Fibroblast of lung (primary cell): ENCODE measurements at regions not wholly inside any gene's neighbourhood (a gene's known extent, or its start where the extent isn't known, plus 50 kb on each side); places are given as distances from the start of the nearest gene placed in this dataset.

Experiments
- CTCF ChIP-seq, 2 donors: IDR thresholded peaks in 1 of 2; conservative IDR thresholded peaks in 1 of 2; 1 replicate in 1 of 2; 2 replicates in 1 of 2; pipeline ENCODE4 v1.5.1; 2011 to 2012; ENCODE audit warnings: low read length in 2 of 2, control low read depth in 1 of 2, inconsistent platforms in 1 of 2, low read depth in 1 of 2, mild to moderate bottlenecking in 1 of 2
- EZH2 ChIP-seq: IDR thresholded peaks from 2 replicates; pipeline ENCODE4 v1.5.1; 2012; ENCODE audit warnings: low read length, control low read depth, mild to moderate bottlenecking; ENCODE audit errors: missing control alignments

- TF ChIP-seq CTCF (conservative IDR thresholded peaks at IDR 0.05 in 1 of 2, IDR thresholded peaks at IDR 0.05 in 1 of 2; ENCODE audit: low read depth in 1 of 2, low read length in 2 of 2) = no peak
- no peak for TF ChIP-seq EZH2
Measured at GRCh38 chr2:49270091-49270490, 115.8 kb upstream of the FSHR start.
